Thoracic aorta (tissue), 2 donors: ENCODE measurements at regions not wholly inside any gene's neighbourhood (a gene's known extent, or its start where the extent isn't known, plus 50 kb on each side); places are given as distances from the start of the nearest gene placed in this dataset.

Source experiments
- ATAC-seq: fragments of 150-250 bp; one replicate; pipeline ENCODE4 v1.8.0; 2017; ENCODE audit warnings: low read depth; ENCODE audit not compliant: insufficient number of reproducible peaks, low FRiP score
- DNase-seq: peaks from one replicate; pipeline ENCODE4 v3.0.0-alpha.2; 2020; ENCODE audit warnings: low spot score
- H3K27ac ChIP-seq, 2 donors: fragments of 200-600 bp; sonication (generic); 1 replicate in 1 of 2; 2 replicates in 1 of 2; pipeline ENCODE4 v1.5.1; 2016; ENCODE audit warnings: mild to moderate bottlenecking in 2 of 2, moderate library complexity in 2 of 2
- H3K27me3 ChIP-seq: fragments of 200-600 bp; sonication (generic); replicated peaks from 2 replicates; pipeline ENCODE4 v1.6.0; 2016; ENCODE audit warnings: mild to moderate bottlenecking; ENCODE audit not compliant: insufficient read depth
- H3K36me3 ChIP-seq: fragments of 200-600 bp; sonication (generic); one replicate; pipeline ENCODE4 v1.5.1; 2016
- H3K4me1 ChIP-seq, 2 donors: fragments of 200-600 bp; sonication (generic); 1 replicate in 1 of 2; 2 replicates in 1 of 2; pipeline versions ENCODE4 v1.5.1 to v1.6.0; 2016; ENCODE audit warnings: low read depth in 2 of 2, mild to moderate bottlenecking in 1 of 2; ENCODE audit not compliant: control insufficient read depth in 1 of 2
- H3K4me3 ChIP-seq: fragments of 200-600 bp; sonication (generic); 2 replicates; pipeline ENCODE4 v1.5.1; 2016; ENCODE audit warnings: mild to moderate bottlenecking
- H3K9me3 ChIP-seq: fragments of 200-600 bp; sonication (generic); 2 replicates; pipeline ENCODE4 v1.5.1; 2016
- CTCF ChIP-seq: fragments of 200-600 bp; sonication (generic); IDR thresholded peaks from one replicate; pipeline ENCODE4 v1.5.1; 2019; ENCODE audit warnings: antibody characterized with exemption

GRCh38 chr5:82388181-82388580 lies 110.0 kb upstream of the RPS23 start:
- DNase-seq (no peak), ATAC-seq (no peak)
- no peak for TF ChIP-seq CTCF
- H3K4me1 ChIP-seq: peaks cover 0 to 23% of the 10 kb centered on the region in 2 donors
- no peaks in the 10 kb centered on the region for H3K36me3 ChIP-seq
- H3K27me3 ChIP-seq: no peaks in the 10 kb centered on the region
- no peaks in the 10 kb centered on the region for H3K9me3 ChIP-seq
- H3K4me3 ChIP-seq: no peak overlapping the region
- H3K27ac ChIP-seq: peak overlapping the region; percentile 70

- ATAC-seq: no peak
- Histone ChIP-seq H3K4me1 (peaks cover 0 to 23% of the 10 kb centered on the region in 2 donors), H3K36me3 (no peaks in the 10 kb centered on the region), H3K4me3 (no peak overlapping the region), H3K27ac (peak overlapping the region in 1 of 2 donors; percentile 70), H3K27me3 (no peaks in the 10 kb centered on the region), H3K9me3 (no peaks in the 10 kb centered on the region)
- no peak for TF ChIP-seq CTCF
- no peak for DNase-seq
Observed at GRCh38 chr5:82387819-82388166, 109.6 kb upstream of the RPS23 start.

GRCh38 chr5:82387001-82387818 lies 109.1 kb upstream of the RPS23 start:
- no peak for ATAC-seq
- no peaks in the 10 kb centered on the region for H3K27me3 ChIP-seq
- no peak for DNase-seq
- TF ChIP-seq CTCF: no peak
- H3K27ac ChIP-seq: peak overlapping the region in 1 of 2 donors; percentile 70
- peaks cover 0 to 23% of the 10 kb centered on the region in 2 donors for H3K4me1 ChIP-seq
- no peaks in the 10 kb centered on the region for H3K9me3 ChIP-seq
- no peaks in the 10 kb centered on the region for H3K36me3 ChIP-seq
- no peak overlapping the region for H3K4me3 ChIP-seq

GRCh38 chr5:82386576-82386975 lies 108.4 kb upstream of the RPS23 start:
- no peaks in the 10 kb centered on the region for H3K36me3 ChIP-seq

More at GRCh38 chr5:82386576-82386975, 108.4 kb upstream of the RPS23 start:
- Histone ChIP-seq H3K9me3 (no peaks in the 10 kb centered on the region), H3K4me3 (no peak overlapping the region), H3K27me3 (no peaks in the 10 kb centered on the region), H3K4me1 (peaks cover 0 to 23% of the 10 kb centered on the region in 2 donors), H3K27ac (peak overlapping the region in 1 of 2 donors; percentile 19)
- ATAC-seq: no peak
- no peak for DNase-seq
- TF ChIP-seq CTCF: no peak
